ENCODE measurements at regions not wholly inside any gene's neighbourhood (a gene's known extent, or its start where the extent isn't known, plus 50 kb on each side); places are given as distances from the start of the nearest gene placed in this dataset.

DNA sequence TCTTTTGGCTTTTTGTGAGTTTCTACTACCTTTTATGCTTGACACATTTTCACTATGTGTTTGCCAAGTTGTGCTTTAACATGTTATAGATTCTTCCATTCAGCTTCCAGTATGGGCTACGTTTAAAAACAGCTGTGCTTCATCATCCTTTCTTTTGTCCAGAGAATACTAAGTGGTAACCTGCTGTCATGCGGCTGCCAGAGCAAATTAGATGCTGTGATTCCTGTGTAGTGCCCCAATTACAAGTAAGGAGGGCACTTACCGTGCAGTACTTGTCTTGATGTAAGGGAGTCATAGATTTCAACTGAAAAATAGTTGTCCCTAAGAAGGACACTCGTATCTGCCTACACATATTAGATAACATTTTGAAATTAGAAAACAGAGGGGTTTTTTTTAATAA, 531.8 kb upstream of the GALNTL6 start:
- DNase-seq (ENCODE audit: low read depth in 1 of 2, low spot score in 1 of 2), result no peak
- Histone ChIP-seq H3K27ac (no peak overlapping the region), H3K9me3 (no peaks in the 10 kb centered on the region), H3K4me2 (no peak overlapping the region), H3K4me1 (no peaks in the 10 kb centered on the region), H3K4me3 (no peak overlapping the region)
- POLR2A ChIA-PET, result no interaction called here
- no peak for TF ChIP-seq MAZ (IDR thresholded peaks at IDR 0.05; ENCODE audit: borderline replicate concordance, low read depth, low read length)
- no peak for TF ChIP-seq ZC3H11A (IDR thresholded peaks at IDR 0.05)
- no peak for TF ChIP-seq HOXA7 (CRISPR knock-in tag; IDR thresholded peaks at IDR 0.05)
- TF ChIP-seq SMC3 (IDR thresholded peaks at IDR 0.05), result no peak
- no peak for TF ChIP-seq CBX2 (IDR thresholded peaks at IDR 0.05; ENCODE audit: borderline replicate concordance, low read depth)
- no peak for TF ChIP-seq NFE2L2 (conservative IDR thresholded peaks at IDR 0.05; ENCODE audit: low read length)
- no peak for TF ChIP-seq POLR2AphosphoS2 (conservative IDR thresholded peaks at IDR 0.05; ENCODE audit: low read length)
- TF ChIP-seq, protein P1, sequence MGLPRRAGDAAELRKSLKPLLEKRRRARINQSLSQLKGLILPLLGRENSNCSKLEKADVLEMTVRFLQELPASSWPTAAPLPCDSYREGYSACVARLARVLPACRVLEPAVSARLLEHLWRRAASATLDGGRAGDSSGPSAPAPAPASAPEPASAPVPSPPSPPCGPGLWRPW (IDR thresholded peaks at IDR 0.05), result no peak
- no peak for TF ChIP-seq BHLHE40 (IDR thresholded peaks at IDR 0.05; ENCODE audit: low read depth, low read length)
- TF ChIP-seq ZSCAN20 (CRISPR knock-in tag; IDR thresholded peaks at IDR 0.05), result no peak
- TF ChIP-seq CBX8 (IDR thresholded peaks at IDR 0.05), result no peak
- no peak for TF ChIP-seq ESRRA (IDR thresholded peaks at IDR 0.05; ENCODE audit: borderline replicate concordance, low read length)
- WGBS (ENCODE audit: missing lambda C conversion rate), result 15% methylated on average over 3 of the region's 4 CpGs
- FAIRE-seq, result no peak
- CTCF ChIA-PET, result no interaction called here
- no peak for ATAC-seq

DNA sequence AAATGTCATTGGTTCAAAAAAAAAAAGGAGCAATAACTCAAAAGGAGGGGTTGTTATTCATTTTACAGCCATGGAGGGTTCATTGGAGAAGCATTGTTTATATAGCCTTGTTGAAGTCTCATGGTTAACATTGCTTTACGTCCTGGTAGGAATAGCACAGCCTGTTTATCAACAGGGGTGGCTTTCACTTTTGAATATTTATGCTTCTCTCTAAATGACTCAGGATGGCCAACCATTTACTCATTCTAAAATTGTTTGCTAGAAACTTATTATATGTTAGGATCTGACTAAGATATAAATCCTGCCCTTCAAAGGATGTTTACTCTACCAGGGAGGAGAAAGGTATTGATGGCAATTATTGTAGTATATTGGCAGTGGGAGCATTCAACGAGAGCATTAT, 534.1 kb upstream of the GALNTL6 start:
- no peak overlapping the region for H3K4me2 ChIP-seq
- CTCF ChIA-PET, result no interaction called here
- DNase-seq (ENCODE audit: low read depth in 1 of 2, low spot score in 1 of 2), result no peak
- no peak for FAIRE-seq
- H3K9me3 ChIP-seq, result no peaks in the 10 kb centered on the region
- H3K4me3 ChIP-seq, result no peak overlapping the region
- WGBS (ENCODE audit: missing lambda C conversion rate), result 30% methylated on average over 2 of the region's 2 CpGs
- TF ChIP-seq PHF8 (IDR thresholded peaks at IDR 0.05; ENCODE audit: borderline replicate concordance, low read depth) (no peak), HDAC2 (IDR thresholded peaks at IDR 0.05) (no peak), POLR2A (IDR thresholded peaks at IDR 0.05; ENCODE audit: low read length) (no peak), NFE2L2 (conservative IDR thresholded peaks at IDR 0.05; ENCODE audit: low read length) (no peak), RARB (CRISPR knock-in tag; IDR thresholded peaks at IDR 0.05) (no peak), BHLHE40 (IDR thresholded peaks at IDR 0.05; ENCODE audit: low read depth, low read length) (no peak), NR3C1 (IDR thresholded peaks at IDR 0.05) (no peak), ZFP36 (IDR thresholded peaks at IDR 0.05; ENCODE audit: borderline replicate concordance, partially characterized antibody) (no peak), FOSL2 (IDR thresholded peaks at IDR 0.05) (no peak), FOSL2 (CRISPR knock-in tag; IDR thresholded peaks at IDR 0.05) (no peak), RNF2 (IDR thresholded peaks at IDR 0.05; ENCODE audit: borderline replicate concordance, low read depth) (no peak)
- TF ChIP-seq, protein P2, sequence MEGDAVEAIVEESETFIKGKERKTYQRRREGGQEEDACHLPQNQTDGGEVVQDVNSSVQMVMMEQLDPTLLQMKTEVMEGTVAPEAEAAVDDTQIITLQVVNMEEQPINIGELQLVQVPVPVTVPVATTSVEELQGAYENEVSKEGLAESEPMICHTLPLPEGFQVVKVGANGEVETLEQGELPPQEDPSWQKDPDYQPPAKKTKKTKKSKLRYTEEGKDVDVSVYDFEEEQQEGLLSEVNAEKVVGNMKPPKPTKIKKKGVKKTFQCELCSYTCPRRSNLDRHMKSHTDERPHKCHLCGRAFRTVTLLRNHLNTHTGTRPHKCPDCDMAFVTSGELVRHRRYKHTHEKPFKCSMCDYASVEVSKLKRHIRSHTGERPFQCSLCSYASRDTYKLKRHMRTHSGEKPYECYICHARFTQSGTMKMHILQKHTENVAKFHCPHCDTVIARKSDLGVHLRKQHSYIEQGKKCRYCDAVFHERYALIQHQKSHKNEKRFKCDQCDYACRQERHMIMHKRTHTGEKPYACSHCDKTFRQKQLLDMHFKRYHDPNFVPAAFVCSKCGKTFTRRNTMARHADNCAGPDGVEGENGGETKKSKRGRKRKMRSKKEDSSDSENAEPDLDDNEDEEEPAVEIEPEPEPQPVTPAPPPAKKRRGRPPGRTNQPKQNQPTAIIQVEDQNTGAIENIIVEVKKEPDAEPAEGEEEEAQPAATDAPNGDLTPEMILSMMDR (IDR thresholded peaks at IDR 0.05), result no peak
- TF ChIP-seq, protein P3, sequence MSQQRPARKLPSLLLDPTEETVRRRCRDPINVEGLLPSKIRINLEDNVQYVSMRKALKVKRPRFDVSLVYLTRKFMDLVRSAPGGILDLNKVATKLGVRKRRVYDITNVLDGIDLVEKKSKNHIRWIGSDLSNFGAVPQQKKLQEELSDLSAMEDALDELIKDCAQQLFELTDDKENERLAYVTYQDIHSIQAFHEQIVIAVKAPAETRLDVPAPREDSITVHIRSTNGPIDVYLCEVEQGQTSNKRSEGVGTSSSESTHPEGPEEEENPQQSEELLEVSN (IDR thresholded peaks at IDR 0.05; ENCODE audit: borderline replicate concordance, low read depth), result no peak
- H3K4me1 ChIP-seq, result no peaks in the 10 kb centered on the region
- H3K27ac ChIP-seq, result no peak overlapping the region
- POLR2A ChIA-PET, result no interaction called here
- ATAC-seq, result no peak

DNA sequence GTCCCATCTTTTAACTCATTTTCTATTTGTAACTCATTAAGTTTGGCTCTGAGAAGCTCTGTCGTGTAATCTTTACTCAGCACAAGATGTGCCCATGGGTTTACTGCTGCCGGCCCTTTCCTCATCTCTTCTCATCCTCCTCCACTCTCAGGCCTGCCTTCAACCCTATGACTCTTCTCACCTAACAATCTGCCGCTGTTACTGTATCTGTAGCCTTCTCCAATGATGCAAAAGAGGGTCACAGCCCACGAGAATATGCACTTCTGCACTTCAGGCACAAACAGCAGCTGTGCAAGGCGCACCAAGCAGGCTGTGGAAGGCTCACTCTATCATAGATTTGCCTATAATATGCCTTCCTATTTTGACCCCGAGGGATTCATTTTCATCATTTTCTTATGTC, 546.5 kb upstream of the GALNTL6 start:
- TF ChIP-seq FOXS1 (CRISPR knock-in tag; IDR thresholded peaks at IDR 0.05), result no peak
- no peak for TF ChIP-seq GATA3 (IDR thresholded peaks at IDR 0.05; ENCODE audit: borderline replicate concordance)
- TF ChIP-seq HOXB13 (CRISPR knock-in tag; IDR thresholded peaks at IDR 0.05; ENCODE audit: low read depth), result no peak
- TF ChIP-seq ZSCAN20 (CRISPR knock-in tag; IDR thresholded peaks at IDR 0.05), result no peak
- no peak for TF ChIP-seq HOXA7 (CRISPR knock-in tag; IDR thresholded peaks at IDR 0.05)
- TF ChIP-seq KDM1A (IDR thresholded peaks at IDR 0.05; ENCODE audit: low read depth), result no peak
- no peak for TF ChIP-seq ZFP36 (IDR thresholded peaks at IDR 0.05; ENCODE audit: borderline replicate concordance, partially characterized antibody)
- TF ChIP-seq, protein P4, sequence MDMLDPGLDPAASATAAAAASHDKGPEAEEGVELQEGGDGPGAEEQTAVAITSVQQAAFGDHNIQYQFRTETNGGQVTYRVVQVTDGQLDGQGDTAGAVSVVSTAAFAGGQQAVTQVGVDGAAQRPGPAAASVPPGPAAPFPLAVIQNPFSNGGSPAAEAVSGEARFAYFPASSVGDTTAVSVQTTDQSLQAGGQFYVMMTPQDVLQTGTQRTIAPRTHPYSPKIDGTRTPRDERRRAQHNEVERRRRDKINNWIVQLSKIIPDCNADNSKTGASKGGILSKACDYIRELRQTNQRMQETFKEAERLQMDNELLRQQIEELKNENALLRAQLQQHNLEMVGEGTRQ (IDR thresholded peaks at IDR 0.05), result no peak
- no peak for TF ChIP-seq RCOR1 (IDR thresholded peaks at IDR 0.05; ENCODE audit: low read depth, low read length)
- no peak for TF ChIP-seq NR3C1 (IDR thresholded peaks at IDR 0.05)
- WGBS (ENCODE audit: missing lambda C conversion rate), result 20% methylated on average over 6 of the region's 6 CpGs
- ATAC-seq, result no peak
- ChIA-PET CTCF (no interaction called here), POLR2A (no interaction called here)
- H3K4me3 ChIP-seq, result no peak overlapping the region
- no peak overlapping the region for H3K27ac ChIP-seq
- no peak for FAIRE-seq
- H3K4me1 ChIP-seq, result no peaks in the 10 kb centered on the region
- no peak overlapping the region for H3K4me2 ChIP-seq
- H3K9me3 ChIP-seq, result no peaks in the 10 kb centered on the region
- DNase-seq (ENCODE audit: low read depth in 1 of 2, low spot score in 1 of 2), result no peak

Data from A549 (cell line).